GM18867 (cell line): ENCODE measurements at regions not wholly inside any gene's neighbourhood (a gene's known extent, or its start where the extent isn't known, plus 50 kb on each side); places are given as distances from the start of the nearest gene placed in this dataset.

ENCODE experiments used
- ATAC-seq: cut with Tn5 transposase; IDR thresholded peaks from one replicate; pipeline ENCODE4 v1.9.1; 2021; ENCODE audit warnings: mild to moderate bottlenecking, moderate library complexity; ENCODE audit not compliant: unreplicated experiment

DNA sequence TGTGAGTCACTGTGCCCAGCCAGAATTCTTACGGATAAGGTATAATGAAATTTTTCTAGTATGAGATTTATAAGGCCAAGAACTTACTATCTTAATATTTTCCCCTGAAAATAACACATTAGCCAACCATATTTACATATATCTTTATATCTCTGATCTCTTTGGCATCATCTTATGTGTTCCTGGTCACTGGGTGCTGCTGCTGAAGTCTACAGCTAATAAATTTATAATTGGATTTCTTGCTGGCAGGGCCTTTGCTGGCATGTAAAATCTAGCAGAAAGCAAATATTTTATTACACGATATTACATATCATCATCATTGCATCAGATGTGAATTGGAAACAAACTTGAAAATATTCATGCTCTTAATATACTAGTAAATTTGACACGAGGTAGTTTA lies 590.7 kb downstream of the ANXA1 start:
- ATAC-seq = no peak

DNA sequence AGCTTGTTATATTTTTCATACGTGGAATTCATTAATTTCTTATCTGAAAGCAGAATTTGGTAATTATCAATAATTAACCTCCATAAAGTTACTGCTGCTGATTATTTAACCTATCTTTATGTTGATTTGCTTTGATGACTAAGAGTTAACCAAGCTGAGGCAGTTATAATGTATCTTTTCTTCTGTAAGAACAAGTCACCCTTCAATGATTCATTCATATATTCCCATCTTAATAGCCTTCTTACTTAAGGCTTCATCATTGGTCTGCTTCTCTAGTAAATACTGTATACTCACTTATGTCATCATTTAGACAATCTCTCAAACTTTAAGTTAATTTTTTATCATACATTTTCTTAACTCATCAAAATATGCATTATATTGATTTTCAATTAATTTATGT lies 592.2 kb downstream of the ANXA1 start:
- no peak for ATAC-seq

DNA sequence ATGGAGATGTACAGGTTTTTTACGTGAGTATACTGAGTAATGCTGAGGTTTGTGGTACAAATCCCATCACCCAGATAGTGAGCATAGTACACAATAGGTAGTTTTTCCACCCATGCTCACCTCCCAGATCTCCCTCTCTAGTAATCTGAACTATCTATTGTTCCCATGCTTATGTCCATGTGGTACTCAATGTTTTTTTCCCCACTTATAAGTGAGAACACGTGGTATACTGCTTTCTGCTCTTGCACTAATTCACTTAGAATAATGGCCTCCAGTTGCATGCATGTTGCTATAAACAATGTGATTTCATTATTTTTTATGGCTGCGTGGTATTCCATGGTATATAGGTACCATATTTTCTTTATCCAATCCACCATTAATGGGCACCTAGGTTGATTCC lies 593.9 kb downstream of the ANXA1 start:
- ATAC-seq = no peak

DNA sequence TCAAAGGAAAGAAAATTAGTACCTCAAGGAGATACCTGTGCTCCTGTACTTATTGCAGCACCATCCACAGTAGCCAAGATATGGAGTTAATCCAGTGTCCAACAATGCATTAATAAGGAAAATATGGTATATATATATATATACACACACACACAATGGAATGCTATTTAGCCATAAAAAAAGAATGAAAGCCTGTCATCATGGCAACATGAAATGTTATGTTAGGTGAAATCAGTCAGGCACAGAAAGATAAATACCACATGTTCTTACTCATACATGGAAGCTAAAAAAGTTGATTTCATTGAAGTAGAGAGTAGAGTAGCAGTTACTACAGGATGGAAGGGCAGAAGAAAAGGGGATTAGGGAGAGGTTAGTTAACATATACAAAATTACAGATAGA lies 601.5 kb downstream of the ANXA1 start:
- ATAC-seq = no peak

DNA sequence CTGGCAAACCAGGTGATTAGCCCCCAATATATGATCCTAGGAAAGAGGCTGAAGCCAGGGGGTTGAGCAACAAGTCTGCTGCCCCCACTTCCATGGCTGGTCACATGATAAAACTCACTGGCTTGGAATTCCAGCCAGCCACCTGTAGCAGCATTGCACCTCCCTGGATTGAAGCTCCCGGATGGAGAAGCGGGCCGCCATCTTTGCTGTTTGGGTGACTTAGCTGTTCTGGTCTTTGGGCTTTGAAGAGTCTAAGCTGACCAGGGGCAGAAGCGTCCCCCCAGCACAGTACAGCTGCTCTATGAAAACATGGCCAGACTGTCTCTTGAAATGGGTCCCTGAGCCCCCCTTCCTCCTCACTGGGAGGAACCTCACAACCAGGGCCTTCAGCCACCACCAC lies 610.2 kb downstream of the ANXA1 start:
- ATAC-seq = no peak

DNA sequence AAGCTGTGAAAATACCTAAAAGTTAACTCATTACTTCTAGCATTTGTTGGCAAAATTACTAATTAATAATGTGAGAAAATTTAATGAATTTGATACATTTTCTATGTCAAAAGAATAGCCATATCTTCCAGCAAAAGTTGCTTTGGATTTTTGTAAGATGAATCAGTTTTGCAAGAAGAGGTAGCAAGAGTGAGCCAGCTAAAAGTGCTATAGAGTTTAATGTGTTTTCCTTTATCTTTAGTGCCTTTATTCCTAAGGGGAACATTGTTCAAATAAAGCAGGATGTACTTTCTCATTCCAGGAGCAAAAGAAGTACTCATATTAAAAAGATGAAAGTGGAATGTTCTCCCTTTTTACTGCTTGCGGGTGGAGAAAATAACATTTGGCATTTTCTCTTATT lies 622.2 kb downstream of the ANXA1 start:
- no peak for ATAC-seq

GRCh38 chr9:73775757-73776156 lies 624.1 kb downstream of the ANXA1 start:
- ATAC-seq = no peak

DNA sequence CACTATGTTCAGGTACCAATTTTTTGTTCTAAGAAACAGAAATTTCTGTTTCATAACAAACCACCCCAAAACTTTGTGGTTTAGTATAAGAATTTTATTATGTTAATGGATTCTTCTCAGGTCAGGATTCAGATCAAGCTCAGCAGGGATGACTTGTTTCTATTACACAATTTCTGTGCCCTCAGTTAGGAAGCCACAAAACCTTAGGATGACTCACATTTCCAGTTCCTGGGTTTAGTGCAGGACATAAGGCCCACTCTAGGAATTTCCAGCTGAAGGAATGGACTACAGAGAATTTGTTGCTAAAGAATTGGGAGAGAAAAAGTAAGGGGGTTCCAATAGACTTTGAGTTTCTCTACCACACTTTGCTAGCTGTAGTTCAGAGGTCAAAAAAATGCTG lies 629.3 kb downstream of the ANXA1 start:
- ATAC-seq = no peak

DNA sequence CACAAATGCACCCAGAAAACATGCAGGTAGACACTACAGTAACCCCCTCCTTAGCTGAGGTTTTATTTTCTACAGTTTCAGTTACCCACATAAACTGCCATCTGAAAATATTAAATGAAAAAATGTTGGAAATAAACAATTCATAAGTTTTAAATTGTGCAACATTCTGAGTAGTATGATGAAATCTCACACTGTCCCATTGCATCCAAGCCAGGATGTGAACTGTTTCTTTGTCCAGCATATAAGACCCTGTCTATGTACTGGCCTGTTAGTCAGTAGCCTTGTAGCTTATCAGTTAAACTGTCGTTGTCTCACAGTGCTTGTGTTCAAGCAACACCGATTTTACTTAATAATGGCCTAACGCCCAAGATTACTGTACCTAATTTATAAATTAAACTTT lies 630.5 kb downstream of the ANXA1 start:
- no peak for ATAC-seq

GRCh38 chr9:73799446-73799845 lies 647.8 kb downstream of the ANXA1 start:
- no peak for ATAC-seq

DNA sequence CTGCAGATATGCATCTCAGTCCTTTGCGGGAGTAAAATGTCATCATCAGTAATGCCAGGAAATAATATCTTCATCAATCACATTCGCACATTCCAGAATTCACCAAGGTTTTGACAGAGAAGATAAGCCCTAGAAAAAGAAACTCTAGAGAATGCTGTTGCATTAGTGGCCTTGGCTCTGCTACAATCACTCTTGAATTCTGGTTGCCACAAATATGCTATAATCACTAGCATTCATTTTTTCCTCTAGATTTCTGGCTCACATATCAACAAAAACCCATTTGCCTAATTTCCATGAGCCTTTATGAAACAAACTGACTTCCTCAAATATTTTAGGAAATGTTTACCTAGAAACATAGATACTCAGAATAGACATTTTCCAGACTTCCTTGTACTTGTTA lies 653.4 kb downstream of the ANXA1 start:
- no peak for ATAC-seq

GRCh38 chr9:73805853-73806458 lies 654.3 kb downstream of the ANXA1 start:
- no peak for ATAC-seq

- ATAC-seq = no peak
Measured at GRCh38 chr9:73806876-73807275, 655.2 kb downstream of the ANXA1 start.

DNA sequence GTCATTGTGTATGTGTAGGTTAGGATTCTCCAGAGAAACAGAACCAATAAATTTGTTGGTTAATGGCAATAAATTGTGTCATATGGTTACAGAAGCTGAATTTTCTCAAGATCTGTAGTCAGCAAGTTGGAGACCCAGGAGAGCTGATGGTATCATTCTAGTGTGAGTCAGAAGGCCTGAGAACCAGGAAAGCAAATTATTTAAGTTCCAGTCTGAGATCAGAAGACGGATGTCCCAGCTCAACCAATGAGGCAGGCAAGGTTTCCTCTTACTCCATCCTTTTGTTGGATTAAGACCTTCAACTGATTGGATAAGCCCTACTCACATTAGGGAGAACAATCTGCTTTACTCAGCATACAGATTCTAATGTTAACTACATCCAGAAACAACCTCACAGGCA lies 656.3 kb downstream of the ANXA1 start:
- ATAC-seq = no peak

- ATAC-seq = no peak
Measured at GRCh38 chr9:73810585-73811215, 659.0 kb downstream of the ANXA1 start.

GRCh38 chr9:73813546-73813945 lies 661.9 kb downstream of the ANXA1 start:
- ATAC-seq = no peak

GRCh38 chr9:73816905-73817304 lies 665.2 kb downstream of the ANXA1 start:
- ATAC-seq = no peak

GRCh38 chr9:73824671-73825070 lies 672.5 kb upstream of the RORB start:
- no peak for ATAC-seq

DNA sequence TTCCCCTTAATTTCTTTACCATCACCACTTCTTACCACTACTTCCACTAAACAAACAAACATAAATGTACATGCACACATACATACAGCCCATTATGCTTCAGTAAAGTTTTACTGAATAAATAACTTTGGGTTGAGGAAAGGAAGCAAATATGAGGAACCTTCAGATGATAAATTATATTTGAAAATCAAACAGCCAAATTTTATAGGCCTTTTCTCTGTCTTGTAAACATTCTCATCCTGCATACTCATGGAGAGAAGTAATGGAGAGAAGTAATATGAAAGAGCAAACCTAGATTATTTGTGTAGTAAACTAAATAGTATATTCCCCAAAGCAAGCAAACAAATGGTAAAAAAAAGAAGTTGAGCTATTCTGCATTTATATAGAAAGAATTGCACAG lies 658.3 kb upstream of the RORB start:
- ATAC-seq = no peak

DNA sequence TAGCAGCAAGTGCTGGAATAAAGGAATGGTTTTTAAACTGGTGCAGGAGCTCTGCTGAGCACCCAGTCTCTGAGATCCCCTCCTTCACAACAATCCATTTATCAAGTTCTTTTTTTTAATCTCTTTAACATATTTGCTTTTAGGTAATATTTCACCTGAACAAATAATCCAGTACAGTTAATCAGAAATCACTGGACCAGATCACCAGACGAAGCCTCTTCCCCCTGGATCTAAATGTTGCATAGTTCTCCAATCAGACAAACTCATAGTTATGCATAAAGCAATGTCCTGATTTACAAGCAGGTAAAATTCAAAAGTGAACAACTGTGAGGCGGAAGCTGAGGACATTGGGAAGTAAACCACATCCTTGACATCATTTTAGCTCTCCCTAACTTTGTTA lies 657.7 kb upstream of the RORB start:
- ATAC-seq = no peak

GRCh38 chr9:73841018-73841417 lies 656.1 kb upstream of the RORB start:
- no peak for ATAC-seq

DNA sequence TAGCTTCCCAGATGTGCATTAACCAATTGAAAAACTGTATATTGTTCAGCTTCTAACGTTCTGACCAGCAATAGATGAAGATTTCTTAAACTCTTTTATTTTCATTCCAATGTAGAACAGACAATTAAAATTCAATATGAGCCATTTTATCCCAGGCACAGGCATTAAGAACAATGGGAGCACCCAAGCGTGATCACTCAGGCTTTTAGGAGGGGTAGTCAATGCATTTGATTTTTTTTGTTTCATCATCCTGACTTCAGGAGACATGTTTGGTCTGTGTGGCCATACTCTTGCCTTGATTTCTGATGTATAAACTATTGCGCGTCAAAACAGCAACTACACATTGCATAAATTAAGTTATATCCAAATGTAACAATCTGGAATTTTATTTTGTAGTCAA lies 653.0 kb upstream of the RORB start:
- no peak for ATAC-seq

GRCh38 chr9:73845539-73845938 lies 651.6 kb upstream of the RORB start:
- peak; percentile 87 for ATAC-seq
